ENCODE measurements at regions not wholly inside any gene's neighbourhood (a gene's known extent, or its start where the extent isn't known, plus 50 kb on each side); places are given as distances from the start of the nearest gene placed in this dataset.

- no peak for DNase-seq (ENCODE audit: low spot score)
- in situ Hi-C loops (cut with MboI; ENCODE audit: low pct_unique_long_range_greater_than_20kb, low sequenced_read_pairs, unreplicated experiment) = no loop called here
- TF ChIP-seq, protein P1, sequence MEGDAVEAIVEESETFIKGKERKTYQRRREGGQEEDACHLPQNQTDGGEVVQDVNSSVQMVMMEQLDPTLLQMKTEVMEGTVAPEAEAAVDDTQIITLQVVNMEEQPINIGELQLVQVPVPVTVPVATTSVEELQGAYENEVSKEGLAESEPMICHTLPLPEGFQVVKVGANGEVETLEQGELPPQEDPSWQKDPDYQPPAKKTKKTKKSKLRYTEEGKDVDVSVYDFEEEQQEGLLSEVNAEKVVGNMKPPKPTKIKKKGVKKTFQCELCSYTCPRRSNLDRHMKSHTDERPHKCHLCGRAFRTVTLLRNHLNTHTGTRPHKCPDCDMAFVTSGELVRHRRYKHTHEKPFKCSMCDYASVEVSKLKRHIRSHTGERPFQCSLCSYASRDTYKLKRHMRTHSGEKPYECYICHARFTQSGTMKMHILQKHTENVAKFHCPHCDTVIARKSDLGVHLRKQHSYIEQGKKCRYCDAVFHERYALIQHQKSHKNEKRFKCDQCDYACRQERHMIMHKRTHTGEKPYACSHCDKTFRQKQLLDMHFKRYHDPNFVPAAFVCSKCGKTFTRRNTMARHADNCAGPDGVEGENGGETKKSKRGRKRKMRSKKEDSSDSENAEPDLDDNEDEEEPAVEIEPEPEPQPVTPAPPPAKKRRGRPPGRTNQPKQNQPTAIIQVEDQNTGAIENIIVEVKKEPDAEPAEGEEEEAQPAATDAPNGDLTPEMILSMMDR (IDR thresholded peaks at IDR 0.05; ENCODE audit: extremely low read depth, insufficient read depth, missing control alignments) = no peak
These were observed 508.8 kb upstream of the CELF4 start for GRCh38 chr18:38074298-38074876.

DNA sequence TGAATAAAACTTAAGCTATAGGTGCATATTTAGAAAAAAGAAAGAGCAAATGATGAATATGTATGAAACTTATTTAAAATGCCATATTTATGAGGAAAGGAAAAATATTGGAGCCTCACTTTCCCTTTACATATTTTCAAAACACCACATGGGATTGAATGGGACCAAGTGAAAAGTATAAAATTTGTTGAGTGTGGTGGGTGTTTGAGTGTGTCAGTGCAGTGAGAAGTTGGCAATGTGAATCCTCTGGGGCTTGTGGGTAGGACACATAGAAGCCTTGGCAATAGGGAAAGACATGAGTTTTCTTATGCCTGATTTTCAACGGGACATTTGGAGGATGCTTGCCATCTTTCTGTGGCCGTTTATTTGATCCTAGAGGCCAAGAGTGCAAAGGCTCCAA lies 502.2 kb upstream of the CELF4 start:
- TF ChIP-seq, protein P1 (IDR thresholded peaks at IDR 0.05; ENCODE audit: extremely low read depth, insufficient read depth, missing control alignments) = no peak
- in situ Hi-C loops (cut with MboI; ENCODE audit: low pct_unique_long_range_greater_than_20kb, low sequenced_read_pairs, unreplicated experiment) = no loop called here
- DNase-seq (ENCODE audit: low spot score) = no peak

DNA sequence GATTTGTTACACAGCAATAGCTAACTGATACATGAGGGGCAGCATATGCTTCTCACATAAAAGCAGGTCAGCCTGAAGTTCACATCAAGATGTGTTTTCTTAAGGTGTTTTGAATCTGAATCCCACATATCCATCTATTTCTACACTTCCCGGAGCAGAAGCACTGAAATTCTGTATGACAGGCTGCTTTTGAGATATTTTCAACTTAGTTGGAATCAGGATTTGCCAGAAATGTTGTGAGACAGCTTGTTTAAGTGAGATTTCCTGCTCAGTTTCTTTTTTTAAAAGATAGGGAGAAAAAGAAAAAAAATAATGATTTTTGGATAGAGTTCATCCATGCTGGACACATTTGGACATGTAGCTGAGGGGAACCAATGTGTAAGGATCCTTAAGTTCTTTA lies 501.5 kb upstream of the CELF4 start:
- in situ Hi-C loops (cut with MboI; ENCODE audit: low pct_unique_long_range_greater_than_20kb, low sequenced_read_pairs, unreplicated experiment) = no loop called here
- TF ChIP-seq, protein P1 (IDR thresholded peaks at IDR 0.05; ENCODE audit: extremely low read depth, insufficient read depth, missing control alignments) = no peak
- no peak for DNase-seq (ENCODE audit: low spot score)

- in situ Hi-C loops (cut with MboI; ENCODE audit: low pct_unique_long_range_greater_than_20kb, low sequenced_read_pairs, unreplicated experiment) = no loop called here
- TF ChIP-seq, protein P1 (IDR thresholded peaks at IDR 0.05; ENCODE audit: extremely low read depth, insufficient read depth, missing control alignments) = no peak
- no peak for DNase-seq (ENCODE audit: low spot score)
These were observed 487.4 kb upstream of the CELF4 start for GRCh38 chr18:38052879-38053590.

GRCh38 chr18:38047820-38048219 lies 482.2 kb upstream of the CELF4 start:
- TF ChIP-seq, protein P1 (IDR thresholded peaks at IDR 0.05; ENCODE audit: extremely low read depth, insufficient read depth, missing control alignments) = no peak
- DNase-seq (ENCODE audit: low spot score) = no peak
- in situ Hi-C loops (cut with MboI; ENCODE audit: low pct_unique_long_range_greater_than_20kb, low sequenced_read_pairs, unreplicated experiment) = no loop called here

- in situ Hi-C loops (cut with MboI; ENCODE audit: low pct_unique_long_range_greater_than_20kb, low sequenced_read_pairs, unreplicated experiment) = no loop called here
These were observed 481.1 kb upstream of the CELF4 start for GRCh38 chr18:38046651-38047050.

More at GRCh38 chr18:38046651-38047050, 481.1 kb upstream of the CELF4 start:
- TF ChIP-seq, protein P1 (IDR thresholded peaks at IDR 0.05; ENCODE audit: extremely low read depth, insufficient read depth, missing control alignments) = no peak
- DNase-seq (ENCODE audit: low spot score) = no peak
